Hepatocyte (in vitro differentiated cells): ENCODE measurements at regions not wholly inside any gene's neighbourhood (a gene's known extent, or its start where the extent isn't known, plus 50 kb on each side); places are given as distances from the start of the nearest gene placed in this dataset.
A peak's percentile ranks its signal among the peaks of the same experiment; 100 is the strongest.

Experiments
- DNase-seq: peaks from one replicate; pipeline ENCODE4 v3.0.0-alpha.2; 2016; ENCODE audit warnings: low spot score
- H2AFZ ChIP-seq: fragments of 200-600 bp; sonication (generic); 2 replicates; pipeline ENCODE4 v1.6.0; 2016; ENCODE audit warnings: antibody characterized with exemption, mild to moderate bottlenecking
- H3K27ac ChIP-seq: fragments of 200-600 bp; sonication (generic); 2 replicates; pipeline ENCODE4 v1.5.1; 2016; ENCODE audit warnings: mild to moderate bottlenecking
- H3K27me3 ChIP-seq: fragments of 200-600 bp; sonication (generic); 2 replicates; pipeline ENCODE4 v1.6.1; 2016
- H3K36me3 ChIP-seq: fragments of 200-600 bp; sonication (generic); replicated peaks from 2 replicates; pipeline ENCODE4 v1.5.1; 2016; ENCODE audit warnings: low read depth; ENCODE audit not compliant: insufficient read depth
- H3K4me1 ChIP-seq: fragments of 200-600 bp; sonication (generic); 2 replicates; pipeline ENCODE4 v1.5.1; 2016; ENCODE audit warnings: mild to moderate bottlenecking, moderate library complexity; ENCODE audit not compliant: insufficient read depth
- H3K4me2 ChIP-seq: fragments of 200-600 bp; sonication (generic); 2 replicates; pipeline ENCODE4 v1.6.0; 2016
- H3K4me3 ChIP-seq: fragments of 200-600 bp; sonication (generic); 2 replicates; pipeline ENCODE4 v1.5.1; 2016; ENCODE audit warnings: mild to moderate bottlenecking
- H3K79me2 ChIP-seq: fragments of 200-600 bp; sonication (generic); 2 replicates; pipeline ENCODE4 v1.6.0; 2017; ENCODE audit warnings: mild to moderate bottlenecking
- H3K9me2 ChIP-seq: fragments of 200-600 bp; sonication (generic); replicated peaks from 2 replicates; pipeline ENCODE4 v1.6.0; 2017; ENCODE audit warnings: mild to moderate bottlenecking; ENCODE audit not compliant: insufficient read depth
- H3K9me3 ChIP-seq: fragments of 200-600 bp; sonication (generic); 2 replicates; pipeline ENCODE4 v1.5.1; 2016; ENCODE audit warnings: low read depth, mild to moderate bottlenecking
- H4K20me1 ChIP-seq: fragments of 200-600 bp; sonication (generic); 2 replicates; pipeline ENCODE4 v1.6.0; 2016; ENCODE audit warnings: mild to moderate bottlenecking; ENCODE audit not compliant: insufficient read depth, poor library complexity, severe bottlenecking
- CTCF ChIP-seq: fragments of 200-600 bp; sonication (generic); IDR thresholded peaks from 2 replicates; pipeline ENCODE4 v1.5.1; 2016; ENCODE audit warnings: antibody characterized with exemption, mild to moderate bottlenecking; ENCODE audit not compliant: poor library complexity
- EZH2 ChIP-seq: fragments of 200-600 bp; sonication (generic); IDR thresholded peaks from 2 replicates; pipeline ENCODE4 v1.6.1; 2016; ENCODE audit warnings: antibody characterized with exemption, mild to moderate bottlenecking, borderline replicate concordance
- EZH2phosphoT487 ChIP-seq: fragments of 200-600 bp; sonication (generic); IDR thresholded peaks from one replicate; pipeline ENCODE4 v1.6.1; 2018; ENCODE audit warnings: antibody characterized with exemption, mild to moderate bottlenecking, low read depth, moderate library complexity; ENCODE audit not compliant: unreplicated experiment, severe bottlenecking
- WGBS: methylation state at CpG from one replicate; pipeline ENCODE4 v1.1.6; 2016; ENCODE audit warnings: low lambda C conversion rate; ENCODE audit errors: missing lambda C conversion rate; 5-methylcytosine and 5-hydroxymethylcytosine counted together

GRCh38 chr4:124184792-124185191 is 527.7 kb downstream of the ANKRD50 start:
- H3K4me2 ChIP-seq: no peak overlapping the region
- WGBS: 80% methylated on average over 1 of the region's 1 CpG

GRCh38 chr4:124188595-124188994 is 523.9 kb downstream of the ANKRD50 start:
- Histone ChIP-seq H3K27ac (peak overlapping the region; percentile 17), H3K4me2 (no peak overlapping the region), H3K4me1 (no peaks in the 10 kb centered on the region), H3K9me2 (no peaks in the 10 kb centered on the region), H4K20me1 (no peaks in the 10 kb centered on the region), H2AFZ (no peak overlapping the region), H3K9me3 (no peaks in the 10 kb centered on the region), H3K27me3 (no peaks in the 10 kb centered on the region), H3K79me2 (no peaks in the 10 kb centered on the region), H3K4me3 (no peak overlapping the region), H3K36me3 (no peaks in the 10 kb centered on the region)
- 64% methylated on average over 2 of the region's 2 CpGs for WGBS
- TF ChIP-seq CTCF (no peak), EZH2 (no peak), EZH2phosphoT487 (no peak)
- DNase-seq: no peak

More at GRCh38 chr4:124184792-124185191, 527.7 kb downstream of the ANKRD50 start:
- no peak for DNase-seq
- Histone ChIP-seq H3K4me3 (no peak overlapping the region), H3K9me2 (no peaks in the 10 kb centered on the region), H4K20me1 (no peaks in the 10 kb centered on the region), H3K27ac (no peak overlapping the region), H3K79me2 (no peaks in the 10 kb centered on the region), H3K4me1 (no peaks in the 10 kb centered on the region), H3K27me3 (no peaks in the 10 kb centered on the region), H2AFZ (no peak overlapping the region), H3K36me3 (no peaks in the 10 kb centered on the region), H3K9me3 (no peaks in the 10 kb centered on the region)
- TF ChIP-seq EZH2phosphoT487 (no peak), CTCF (no peak), EZH2 (no peak)

- Histone ChIP-seq H3K27me3 (no peaks in the 10 kb centered on the region), H3K4me2 (no peak overlapping the region), H4K20me1 (no peaks in the 10 kb centered on the region), H3K27ac (peak overlapping the region; percentile 23), H2AFZ (no peak overlapping the region), H3K9me2 (no peaks in the 10 kb centered on the region), H3K4me1 (no peaks in the 10 kb centered on the region), H3K79me2 (no peaks in the 10 kb centered on the region), H3K36me3 (no peaks in the 10 kb centered on the region), H3K9me3 (no peaks in the 10 kb centered on the region), H3K4me3 (no peak overlapping the region)
- TF ChIP-seq EZH2 (no peak), EZH2phosphoT487 (no peak), CTCF (no peak)
- WGBS: 69% methylated on average over 1 of the region's 1 CpG
- DNase-seq: no peak
These were observed 523.0 kb downstream of the ANKRD50 start for GRCh38 chr4:124189545-124189944.

- Histone ChIP-seq H2AFZ (no peak overlapping the region), H3K4me3 (no peak overlapping the region), H3K9me3 (no peaks in the 10 kb centered on the region), H3K9me2 (no peaks in the 10 kb centered on the region), H3K36me3 (no peaks in the 10 kb centered on the region), H4K20me1 (no peaks in the 10 kb centered on the region), H3K27ac (no peak overlapping the region), H3K79me2 (no peaks in the 10 kb centered on the region), H3K27me3 (no peaks in the 10 kb centered on the region), H3K4me2 (no peak overlapping the region), H3K4me1 (no peaks in the 10 kb centered on the region)
- TF ChIP-seq EZH2: no peak
- no peak for TF ChIP-seq EZH2phosphoT487
- TF ChIP-seq CTCF: no peak
- WGBS: 79% methylated on average over 1 of the region's 1 CpG
- DNase-seq: no peak
These were observed 521.2 kb downstream of the ANKRD50 start for GRCh38 chr4:124191329-124191728.
